ENCODE measurements at regions not wholly inside any gene's neighbourhood (a gene's known extent, or its start where the extent isn't known, plus 50 kb on each side); places are given as distances from the start of the nearest gene placed in this dataset.
"Not testable (repeated sequence)": the region's sequence is repeated elsewhere in the genome, so short reads cannot be mapped to it uniquely, and the experiment has no call there.

- not testable (repeated sequence) for DNase-seq
These were observed 66.2 kb downstream of the SYT15 start for GRCh38 chr10:46645110-46645509.

GRCh38 chr10:46646132-46646531 is 67.2 kb downstream of the SYT15 start:
- not testable (repeated sequence) for DNase-seq

GRCh38 chr10:46650967-46651366 is 72.0 kb downstream of the SYT15 start:
- not testable (repeated sequence) for DNase-seq

- not testable (repeated sequence) for DNase-seq
These were observed 78.5 kb downstream of the SYT15 start for GRCh38 chr10:46657437-46657836.

GRCh38 chr10:46660027-46660834 is 81.3 kb downstream of the SYT15 start:
- not testable (repeated sequence) for DNase-seq

GRCh38 chr10:46660835-46661164 is 81.9 kb downstream of the SYT15 start:
- DNase-seq: not testable (repeated sequence)

GRCh38 chr10:46665536-46665935 is 86.6 kb downstream of the SYT15 start:
- DNase-seq: not testable (repeated sequence)

- DNase-seq: not testable (repeated sequence)
These were observed 89.5 kb downstream of the SYT15 start for GRCh38 chr10:46668357-46668997.

GRCh38 chr10:46677836-46678435 is 99.0 kb downstream of the SYT15 start:
- not testable (repeated sequence) for DNase-seq

GRCh38 chr10:46691397-46691796 is 112.5 kb downstream of the SYT15 start:
- DNase-seq: not testable (repeated sequence)

GRCh38 chr10:46693218-46693617 is 114.3 kb downstream of the SYT15 start:
- DNase-seq: not testable (repeated sequence)

GRCh38 chr10:46717264-46717663 is 138.3 kb downstream of the SYT15 start:
- not testable (repeated sequence) for DNase-seq

- not testable (repeated sequence) for DNase-seq
These were observed 139.1 kb downstream of the SYT15 start for GRCh38 chr10:46718014-46718413.

- DNase-seq: not testable (repeated sequence)
These were observed 141.5 kb downstream of the SYT15 start for GRCh38 chr10:46720386-46720785.

GRCh38 chr10:46720811-46721518 is 142.0 kb downstream of the SYT15 start:
- DNase-seq: not testable (repeated sequence)

GRCh38 chr10:46724258-46724657 is 145.3 kb downstream of the SYT15 start:
- DNase-seq: not testable (repeated sequence)

- DNase-seq: not testable (repeated sequence)
These were observed 149.4 kb downstream of the SYT15 start for GRCh38 chr10:46728359-46728758.

- not testable (repeated sequence) for DNase-seq
These were observed 151.8 kb downstream of the SYT15 start for GRCh38 chr10:46730729-46731128.

- not testable (repeated sequence) for DNase-seq
These were observed 154.8 kb downstream of the SYT15 start for GRCh38 chr10:46733635-46734261.

- not testable (repeated sequence) for DNase-seq
These were observed 155.3 kb downstream of the SYT15 start for GRCh38 chr10:46734262-46734642.

- not testable (repeated sequence) for DNase-seq
These were observed 161.0 kb downstream of the SYT15 start for GRCh38 chr10:46739919-46740318.

- not testable (repeated sequence) for DNase-seq
These were observed 161.4 kb downstream of the SYT15 start for GRCh38 chr10:46740368-46740767.

GRCh38 chr10:46749003-46749402 is 162.2 kb upstream of the PTPN20 start:
- DNase-seq: not testable (repeated sequence)

Measured in NCI-H146 (cell line).